ENCODE measurements at regions not wholly inside any gene's neighbourhood (a gene's known extent, or its start where the extent isn't known, plus 50 kb on each side); places are given as distances from the start of the nearest gene placed in this dataset.

GRCh38 chr10:4561296-4561695 lies 264.7 kb upstream of the AKR1E2 start:
- TF ChIP-seq, protein P1, sequence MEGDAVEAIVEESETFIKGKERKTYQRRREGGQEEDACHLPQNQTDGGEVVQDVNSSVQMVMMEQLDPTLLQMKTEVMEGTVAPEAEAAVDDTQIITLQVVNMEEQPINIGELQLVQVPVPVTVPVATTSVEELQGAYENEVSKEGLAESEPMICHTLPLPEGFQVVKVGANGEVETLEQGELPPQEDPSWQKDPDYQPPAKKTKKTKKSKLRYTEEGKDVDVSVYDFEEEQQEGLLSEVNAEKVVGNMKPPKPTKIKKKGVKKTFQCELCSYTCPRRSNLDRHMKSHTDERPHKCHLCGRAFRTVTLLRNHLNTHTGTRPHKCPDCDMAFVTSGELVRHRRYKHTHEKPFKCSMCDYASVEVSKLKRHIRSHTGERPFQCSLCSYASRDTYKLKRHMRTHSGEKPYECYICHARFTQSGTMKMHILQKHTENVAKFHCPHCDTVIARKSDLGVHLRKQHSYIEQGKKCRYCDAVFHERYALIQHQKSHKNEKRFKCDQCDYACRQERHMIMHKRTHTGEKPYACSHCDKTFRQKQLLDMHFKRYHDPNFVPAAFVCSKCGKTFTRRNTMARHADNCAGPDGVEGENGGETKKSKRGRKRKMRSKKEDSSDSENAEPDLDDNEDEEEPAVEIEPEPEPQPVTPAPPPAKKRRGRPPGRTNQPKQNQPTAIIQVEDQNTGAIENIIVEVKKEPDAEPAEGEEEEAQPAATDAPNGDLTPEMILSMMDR (IDR thresholded peaks at IDR 0.05; ENCODE audit: low read depth, low read length) = no peak
- no peaks in the 10 kb centered on the region for H3K9me3 ChIP-seq
- no peak overlapping the region for H3K4me3 ChIP-seq (ENCODE audit: low read depth, low read length)
- no peaks in the 10 kb centered on the region for H3K4me1 ChIP-seq
- no peaks in the 10 kb centered on the region for H3K27me3 ChIP-seq
- DNase-seq = no peak
- no peaks in the 10 kb centered on the region for H3K36me3 ChIP-seq

- H3K36me3 ChIP-seq = no peaks in the 10 kb centered on the region
- H3K4me3 ChIP-seq (ENCODE audit: low read depth, low read length) = no peak overlapping the region
- DNase-seq = no peak
- no peaks in the 10 kb centered on the region for H3K27me3 ChIP-seq
- no peaks in the 10 kb centered on the region for H3K4me1 ChIP-seq
- no peaks in the 10 kb centered on the region for H3K9me3 ChIP-seq
- TF ChIP-seq, protein P1 (IDR thresholded peaks at IDR 0.05; ENCODE audit: low read depth, low read length) = no peak
These were observed 268.5 kb upstream of the AKR1E2 start for GRCh38 chr10:4557469-4557868.

- H3K9me3 ChIP-seq = no peaks in the 10 kb centered on the region
- DNase-seq = no peak
- H3K36me3 ChIP-seq = no peaks in the 10 kb centered on the region
- H3K27me3 ChIP-seq = no peaks in the 10 kb centered on the region
- no peaks in the 10 kb centered on the region for H3K4me1 ChIP-seq
- TF ChIP-seq, protein P1 (IDR thresholded peaks at IDR 0.05; ENCODE audit: low read depth, low read length) = no peak
- no peak overlapping the region for H3K4me3 ChIP-seq (ENCODE audit: low read depth, low read length)
These were observed 269.5 kb upstream of the AKR1E2 start for GRCh38 chr10:4556527-4556926.

GRCh38 chr10:4555920-4556319 lies 270.1 kb upstream of the AKR1E2 start:
- Histone ChIP-seq H3K27me3 (no peaks in the 10 kb centered on the region), H3K4me1 (no peaks in the 10 kb centered on the region), H3K9me3 (no peaks in the 10 kb centered on the region), H3K4me3 (ENCODE audit: low read depth, low read length) (no peak overlapping the region), H3K36me3 (no peaks in the 10 kb centered on the region)
- TF ChIP-seq, protein P1 (IDR thresholded peaks at IDR 0.05; ENCODE audit: low read depth, low read length) = no peak
- no peak for DNase-seq

DNA sequence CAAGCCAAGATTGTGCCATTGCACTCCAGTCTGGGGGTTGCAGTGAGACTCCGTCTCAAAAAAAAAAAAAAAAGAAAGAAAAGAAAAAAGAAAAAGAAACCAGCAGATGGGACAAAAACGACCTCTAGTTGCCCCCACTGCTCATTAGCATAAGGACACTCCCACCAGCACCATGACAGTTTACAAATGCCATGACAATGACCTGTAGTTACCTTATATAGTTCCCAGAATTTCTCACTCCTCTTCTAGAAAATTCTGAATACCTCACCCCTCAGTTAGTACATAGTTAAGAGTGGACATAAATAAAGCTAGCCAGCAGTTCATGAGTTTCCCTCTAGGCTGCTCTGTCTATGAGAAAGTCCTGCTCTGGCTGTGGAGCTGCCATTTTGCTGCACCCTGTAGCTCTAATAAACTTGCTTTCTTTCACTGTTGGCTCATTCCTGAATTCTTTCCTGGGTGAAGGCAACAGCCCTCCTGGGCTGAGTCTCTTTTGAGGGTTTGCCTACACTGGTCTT lies 276.8 kb upstream of the AKR1E2 start:
- peaks cover 4% of the 10 kb centered on the region; the same call in 1 of the 2 replicates for H3K27me3 ChIP-seq
- DNase-seq = no peak
- no peaks in the 10 kb centered on the region for H3K36me3 ChIP-seq
- no peak overlapping the region for H3K4me3 ChIP-seq (ENCODE audit: low read depth, low read length)
- TF ChIP-seq, protein P1 (IDR thresholded peaks at IDR 0.05; ENCODE audit: low read depth, low read length) = no peak
- no peaks in the 10 kb centered on the region for H3K9me3 ChIP-seq
- H3K4me1 ChIP-seq = no peaks in the 10 kb centered on the region

DNA sequence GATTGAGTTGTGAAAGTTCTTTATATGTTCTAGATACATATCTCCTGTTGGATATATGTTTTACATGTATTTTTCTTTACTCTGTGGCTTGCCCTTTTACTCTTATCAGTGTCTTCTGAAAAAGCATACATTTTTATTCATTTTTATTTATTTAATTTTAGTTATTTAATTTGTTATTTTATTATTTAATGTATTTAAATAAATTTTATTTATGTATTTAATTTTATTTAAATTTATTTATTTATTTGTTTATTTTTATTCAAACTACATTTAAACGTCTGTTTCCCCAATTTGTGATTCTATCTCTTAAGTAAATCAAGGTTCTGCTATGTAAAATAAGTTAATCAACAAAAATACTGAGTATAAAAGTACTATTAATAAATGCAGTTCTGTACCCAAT lies 279.1 kb upstream of the AKR1E2 start:
- DNase-seq = no peak
- no peak overlapping the region for H3K4me3 ChIP-seq (ENCODE audit: low read depth, low read length)
- H3K4me1 ChIP-seq = no peaks in the 10 kb centered on the region
- H3K9me3 ChIP-seq = no peaks in the 10 kb centered on the region
- TF ChIP-seq, protein P1 (IDR thresholded peaks at IDR 0.05; ENCODE audit: low read depth, low read length) = no peak
- H3K36me3 ChIP-seq = no peaks in the 10 kb centered on the region
- peaks cover 8% of the 10 kb centered on the region; the same call in 1 of the 2 replicates for H3K27me3 ChIP-seq
